PC-3 (cell line): ENCODE measurements at regions not wholly inside any gene's neighbourhood (a gene's known extent, or its start where the extent isn't known, plus 50 kb on each side); places are given as distances from the start of the nearest gene placed in this dataset.

ENCODE experiments used
- EZH2 ChIP-seq: fragments of 300-600 bp; sonication (generic); IDR thresholded peaks from one replicate; pipeline ENCODE4 v1.6.1; 2017; ENCODE audit warnings: antibody characterized with exemption, mild to moderate bottlenecking, low read length; ENCODE audit not compliant: unreplicated experiment
- EZH2phosphoT487 ChIP-seq: fragments of 300-600 bp; sonication (generic); IDR thresholded peaks from 2 replicates; pipeline ENCODE4 v1.6.1; 2018; ENCODE audit warnings: mild to moderate bottlenecking, antibody characterized with exemption, low read length, borderline replicate concordance
- TF ChIP-seq, protein P1 (sequence below): fragments of 300-600 bp; sonication (generic); conservative IDR thresholded peaks from 2 replicates; pipeline ENCODE4 v1.5.1; 2017; ENCODE audit warnings: antibody characterized with exemption, low read depth, mild to moderate bottlenecking, low read length

DNA sequence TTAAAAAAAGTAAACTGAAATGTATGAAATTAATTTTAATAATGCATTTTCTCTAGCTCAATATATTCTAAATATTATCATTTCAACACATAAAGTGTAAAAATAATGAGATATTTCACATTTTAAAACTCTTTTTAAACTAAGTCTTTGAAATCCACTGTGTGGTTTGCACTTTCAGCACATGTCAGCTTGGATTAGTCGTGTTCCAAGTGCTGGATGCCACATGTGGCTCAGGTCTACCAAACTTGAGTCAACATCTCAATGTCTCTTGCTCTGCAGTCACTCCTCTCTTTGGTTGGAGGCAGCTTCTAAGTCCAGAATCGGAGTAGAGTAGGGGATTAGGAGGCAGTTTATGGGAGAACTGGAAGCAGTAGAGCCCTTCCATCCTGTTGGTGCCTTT lies 173.7 kb upstream of the ANKRD55 start:
- TF ChIP-seq, protein P1, sequence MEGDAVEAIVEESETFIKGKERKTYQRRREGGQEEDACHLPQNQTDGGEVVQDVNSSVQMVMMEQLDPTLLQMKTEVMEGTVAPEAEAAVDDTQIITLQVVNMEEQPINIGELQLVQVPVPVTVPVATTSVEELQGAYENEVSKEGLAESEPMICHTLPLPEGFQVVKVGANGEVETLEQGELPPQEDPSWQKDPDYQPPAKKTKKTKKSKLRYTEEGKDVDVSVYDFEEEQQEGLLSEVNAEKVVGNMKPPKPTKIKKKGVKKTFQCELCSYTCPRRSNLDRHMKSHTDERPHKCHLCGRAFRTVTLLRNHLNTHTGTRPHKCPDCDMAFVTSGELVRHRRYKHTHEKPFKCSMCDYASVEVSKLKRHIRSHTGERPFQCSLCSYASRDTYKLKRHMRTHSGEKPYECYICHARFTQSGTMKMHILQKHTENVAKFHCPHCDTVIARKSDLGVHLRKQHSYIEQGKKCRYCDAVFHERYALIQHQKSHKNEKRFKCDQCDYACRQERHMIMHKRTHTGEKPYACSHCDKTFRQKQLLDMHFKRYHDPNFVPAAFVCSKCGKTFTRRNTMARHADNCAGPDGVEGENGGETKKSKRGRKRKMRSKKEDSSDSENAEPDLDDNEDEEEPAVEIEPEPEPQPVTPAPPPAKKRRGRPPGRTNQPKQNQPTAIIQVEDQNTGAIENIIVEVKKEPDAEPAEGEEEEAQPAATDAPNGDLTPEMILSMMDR: no peak
- TF ChIP-seq EZH2: no peak
- TF ChIP-seq EZH2phosphoT487: no peak
